Chondrocyte (in vitro differentiated cells): ENCODE measurements at regions not wholly inside any gene's neighbourhood (a gene's known extent, or its start where the extent isn't known, plus 50 kb on each side); places are given as distances from the start of the nearest gene placed in this dataset.
A peak's percentile ranks its signal among the peaks of the same experiment; 100 is the strongest.
"Not testable (repeated sequence)": the region's sequence is repeated elsewhere in the genome, so short reads cannot be mapped to it uniquely, and the experiment has no call there.

ENCODE experiments used
- DNase-seq: peaks from one replicate; pipeline ENCODE4 v3.0.0; 2021; ENCODE audit warnings: mixed read lengths, low spot score
- H3K27ac Mint-ChIP-seq: one replicate; pipeline ENCODE4 v1.8.0; 2021; ENCODE audit warnings: mild to moderate bottlenecking, moderate library complexity, mixed read lengths; ENCODE audit not compliant: unreplicated experiment
- H3K27me3 Mint-ChIP-seq: 2 replicates; pipeline ENCODE4 v1.8.0; 2021; ENCODE audit warnings: low read depth, mixed read lengths
- H3K36me3 Mint-ChIP-seq: 2 replicates; pipeline ENCODE4 v1.8.0; 2021; ENCODE audit warnings: low read depth, mixed read lengths
- H3K4me1 Mint-ChIP-seq: 2 replicates; pipeline ENCODE4 v1.8.0; 2021; ENCODE audit warnings: low read depth, mild to moderate bottlenecking, mixed read lengths
- H3K4me3 Mint-ChIP-seq: one replicate; pipeline ENCODE4 v1.8.0; 2021; ENCODE audit warnings: mild to moderate bottlenecking, moderate library complexity, mixed read lengths; ENCODE audit not compliant: unreplicated experiment
- H3K9me3 Mint-ChIP-seq: 2 replicates; pipeline ENCODE4 v1.8.0; 2021; ENCODE audit warnings: low read depth, mixed read lengths
- TF ChIP-seq, protein P1 (sequence below): fragments of 200-600 bp; sonication (generic); IDR thresholded peaks from 2 replicates; pipeline ENCODE4 v1.5.0; 2021; ENCODE audit warnings: antibody characterized with exemption, mild to moderate bottlenecking, moderate library complexity

GRCh38 chr2:187617120-187617519, 62.9 kb upstream of the TFPI start:
- no peak for DNase-seq
- no peaks in the 10 kb centered on the region for H3K27me3 Mint-ChIP-seq

DNA sequence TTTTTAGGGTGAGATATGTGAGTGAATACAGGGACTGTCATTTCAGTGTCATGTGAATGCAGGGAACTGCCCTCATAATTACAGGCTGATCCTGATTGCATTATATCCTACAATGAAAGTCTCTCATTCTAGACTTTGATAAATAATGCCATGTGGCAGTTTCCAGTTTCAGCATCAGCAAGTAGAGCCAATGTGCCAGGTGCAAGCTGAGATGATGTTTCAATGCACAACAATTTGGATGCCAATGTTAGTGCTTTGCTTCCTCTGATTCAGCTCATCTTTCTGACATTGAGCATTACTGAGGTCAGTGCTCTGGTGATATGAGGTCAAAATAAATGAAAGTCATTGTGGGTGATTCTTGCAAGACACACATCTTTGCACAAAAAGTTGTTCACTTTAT, 63.7 kb upstream of the TFPI start:
- Mint-ChIP-seq H3K27me3 (no peaks in the 10 kb centered on the region), H3K27ac (no peak overlapping the region), H3K9me3 (no peaks in the 10 kb centered on the region), H3K4me3 (no peak overlapping the region), H3K36me3 (no peaks in the 10 kb centered on the region), H3K4me1 (peaks cover 12% of the 10 kb centered on the region)
- no peak for DNase-seq
- TF ChIP-seq, protein P1, sequence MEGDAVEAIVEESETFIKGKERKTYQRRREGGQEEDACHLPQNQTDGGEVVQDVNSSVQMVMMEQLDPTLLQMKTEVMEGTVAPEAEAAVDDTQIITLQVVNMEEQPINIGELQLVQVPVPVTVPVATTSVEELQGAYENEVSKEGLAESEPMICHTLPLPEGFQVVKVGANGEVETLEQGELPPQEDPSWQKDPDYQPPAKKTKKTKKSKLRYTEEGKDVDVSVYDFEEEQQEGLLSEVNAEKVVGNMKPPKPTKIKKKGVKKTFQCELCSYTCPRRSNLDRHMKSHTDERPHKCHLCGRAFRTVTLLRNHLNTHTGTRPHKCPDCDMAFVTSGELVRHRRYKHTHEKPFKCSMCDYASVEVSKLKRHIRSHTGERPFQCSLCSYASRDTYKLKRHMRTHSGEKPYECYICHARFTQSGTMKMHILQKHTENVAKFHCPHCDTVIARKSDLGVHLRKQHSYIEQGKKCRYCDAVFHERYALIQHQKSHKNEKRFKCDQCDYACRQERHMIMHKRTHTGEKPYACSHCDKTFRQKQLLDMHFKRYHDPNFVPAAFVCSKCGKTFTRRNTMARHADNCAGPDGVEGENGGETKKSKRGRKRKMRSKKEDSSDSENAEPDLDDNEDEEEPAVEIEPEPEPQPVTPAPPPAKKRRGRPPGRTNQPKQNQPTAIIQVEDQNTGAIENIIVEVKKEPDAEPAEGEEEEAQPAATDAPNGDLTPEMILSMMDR, result no peak

More at GRCh38 chr2:187617120-187617519, 62.9 kb upstream of the TFPI start:
- Mint-ChIP-seq H3K27ac (no peak overlapping the region), H3K36me3 (no peaks in the 10 kb centered on the region), H3K9me3 (no peaks in the 10 kb centered on the region), H3K4me1 (peaks cover 12% of the 10 kb centered on the region), H3K4me3 (no peak overlapping the region)
- TF ChIP-seq, protein P1, result no peak

GRCh38 chr2:187618813-187619212, 64.6 kb upstream of the TFPI start:
- Mint-ChIP-seq H3K9me3 (no peaks in the 10 kb centered on the region), H3K36me3 (no peaks in the 10 kb centered on the region), H3K27me3 (no peaks in the 10 kb centered on the region), H3K27ac (no peak overlapping the region), H3K4me1 (peaks cover 12% of the 10 kb centered on the region), H3K4me3 (no peak overlapping the region)
- TF ChIP-seq, protein P1, result no peak
- DNase-seq, result no peak

GRCh38 chr2:187627153-187627552, 72.9 kb upstream of the TFPI start:
- no peak for DNase-seq
- no peak overlapping the region for H3K4me3 Mint-ChIP-seq
- H3K4me1 Mint-ChIP-seq, result no peaks in the 10 kb centered on the region

GRCh38 chr2:187636731-187637391, 82.6 kb upstream of the TFPI start:
- H3K36me3 Mint-ChIP-seq, H3K27ac Mint-ChIP-seq, H3K4me3 Mint-ChIP-seq, H3K4me1 Mint-ChIP-seq, H3K9me3 Mint-ChIP-seq, H3K27me3 Mint-ChIP-seq: not testable (repeated sequence)
- DNase-seq, result peak; percentile 65

More at GRCh38 chr2:187627153-187627552, 72.9 kb upstream of the TFPI start:
- TF ChIP-seq, protein P1, result no peak
- Mint-ChIP-seq H3K27me3 (no peaks in the 10 kb centered on the region), H3K36me3 (peaks cover 4% of the 10 kb centered on the region), H3K27ac (no peak overlapping the region), H3K9me3 (peaks cover 16% of the 10 kb centered on the region)

- H3K4me1 Mint-ChIP-seq, H3K9me3 Mint-ChIP-seq, H3K36me3 Mint-ChIP-seq, H3K4me3 Mint-ChIP-seq, H3K27me3 Mint-ChIP-seq, H3K27ac Mint-ChIP-seq: not testable (repeated sequence)
- peak; percentile 77 for DNase-seq
Measured at GRCh38 chr2:187637392-187637740, 83.1 kb upstream of the TFPI start.

DNA sequence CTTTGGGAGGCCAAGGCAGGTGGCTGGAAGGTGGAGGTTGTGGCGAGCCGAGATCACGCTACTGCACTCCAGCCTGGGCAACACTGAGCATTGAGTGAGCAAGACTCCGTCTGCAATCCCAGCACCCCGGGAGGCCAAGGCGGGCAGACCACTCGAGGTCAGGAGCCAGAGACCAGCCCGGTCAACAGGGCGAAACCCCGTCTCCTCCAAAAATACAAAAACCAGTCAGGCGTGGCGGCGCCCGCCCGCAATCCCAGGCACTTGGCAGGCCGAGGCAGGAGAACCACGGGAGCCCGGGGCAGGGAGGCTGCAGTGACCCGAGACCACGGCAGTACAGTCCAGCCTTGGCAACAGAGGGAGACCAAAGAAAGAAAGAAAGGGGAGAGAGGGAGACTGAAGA, 83.5 kb upstream of the TFPI start:
- DNase-seq, result peak; percentile 63
- H3K27me3 Mint-ChIP-seq, H3K27ac Mint-ChIP-seq, H3K9me3 Mint-ChIP-seq, H3K4me3 Mint-ChIP-seq, H3K36me3 Mint-ChIP-seq, H3K4me1 Mint-ChIP-seq: not testable (repeated sequence)
